HEK293T (cell line): ENCODE measurements at regions not wholly inside any gene's neighbourhood (a gene's known extent, or its start where the extent isn't known, plus 50 kb on each side); places are given as distances from the start of the nearest gene placed in this dataset.

ENCODE experiments used
- CTCF ChIA-PET: fragments of 350-600 bp; formaldehyde crosslinking; extraction: SDS; loops from one replicate; lab custom pipeline; 2021; ENCODE audit warnings: antibody characterized with exemption, inconsistent platforms; lab: Yijun Ruan, JAX
- POLR2A ChIA-PET: fragments of 350-600 bp; formaldehyde crosslinking; extraction: SDS; loops from one replicate; lab custom pipeline; 2020; ENCODE audit warnings: antibody characterized with exemption, inconsistent platforms; lab: Yijun Ruan, JAX
- DNase-seq: peaks from one replicate; pipeline ENCODE4 v3.0.0; 2012; ENCODE audit warnings: mixed read lengths; ENCODE audit errors: extremely low spot score
- ARNT ChIP-seq: fragments of 450-650 bp; IDR thresholded peaks from 2 replicates; pipeline ENCODE4 v1.6.1; 2017; ENCODE audit warnings: mild to moderate bottlenecking
- BHLHE40 ChIP-seq: fragments of 450-650 bp; IDR thresholded peaks from 2 replicates; pipeline ENCODE4 v1.6.1; 2016; ENCODE audit warnings: mild to moderate bottlenecking, moderate library complexity, borderline replicate concordance
- CTBP1 ChIP-seq: fragments of 450-650 bp; IDR thresholded peaks from 2 replicates; pipeline ENCODE4 v1.6.1; 2016; ENCODE audit warnings: borderline replicate concordance
- ELF4 ChIP-seq: fragments of 450-650 bp; IDR thresholded peaks from 2 replicates; pipeline ENCODE4 v1.6.1; 2017; ENCODE audit warnings: antibody characterized with exemption
- FOXA1 ChIP-seq: fragments of 450-650 bp; IDR thresholded peaks from 2 replicates; pipeline ENCODE4 v1.6.1; 2016; ENCODE audit warnings: mild to moderate bottlenecking
- FOXK2 ChIP-seq: fragments of 450-650 bp; IDR thresholded peaks from 2 replicates; pipeline ENCODE4 v1.6.1; 2016; ENCODE audit warnings: mild to moderate bottlenecking
- FOXM1 ChIP-seq: fragments of 450-650 bp; IDR thresholded peaks from 2 replicates; pipeline ENCODE4 v1.6.1; 2017; ENCODE audit warnings: mild to moderate bottlenecking, borderline replicate concordance
- HDGF ChIP-seq: fragments of 450-650 bp; IDR thresholded peaks from 2 replicates; pipeline ENCODE4 v1.6.1; 2017; ENCODE audit warnings: antibody characterized with exemption, borderline replicate concordance
- L3MBTL2 ChIP-seq: fragments of 450-650 bp; conservative IDR thresholded peaks from 2 replicates; pipeline ENCODE4 v1.6.1; 2016; ENCODE audit warnings: mild to moderate bottlenecking
- LEF1 ChIP-seq: fragments of 450-650 bp; IDR thresholded peaks from 2 replicates; pipeline ENCODE4 v1.6.1; 2017; ENCODE audit warnings: mild to moderate bottlenecking, borderline replicate concordance
- NFRKB ChIP-seq: fragments of 450-650 bp; IDR thresholded peaks from 2 replicates; pipeline ENCODE4 v1.6.1; 2016; ENCODE audit warnings: mild to moderate bottlenecking, moderate library complexity
- PKNOX1 ChIP-seq: fragments of 450-650 bp; IDR thresholded peaks from 2 replicates; pipeline ENCODE4 v1.6.1; 2016
- SP1 ChIP-seq: fragments of 450-650 bp; IDR thresholded peaks from 2 replicates; pipeline ENCODE4 v1.6.1; 2017
- SUZ12 ChIP-seq: fragments of 450-650 bp; IDR thresholded peaks from 2 replicates; pipeline ENCODE4 v1.6.1; 2016; ENCODE audit warnings: mild to moderate bottlenecking
- TARDBP ChIP-seq: fragments of 450-650 bp; IDR thresholded peaks from 2 replicates; pipeline ENCODE4 v1.6.1; 2016
- ZNF384 ChIP-seq: fragments of 450-650 bp; IDR thresholded peaks from 2 replicates; pipeline ENCODE4 v1.6.1; 2016

GRCh38 chr2:230657906-230658305, 54.7 kb upstream of the CAB39 start:
- ChIA-PET POLR2A (no interaction called here), CTCF (no interaction called here)
- DNase-seq, result no peak
- TF ChIP-seq L3MBTL2 (no peak), LEF1 (no peak), NFRKB (no peak), PKNOX1 (no peak), FOXM1 (no peak), ZNF384 (no peak), ARNT (no peak), BHLHE40 (no peak), FOXA1 (no peak), TARDBP (no peak), ELF4 (no peak)

DNA sequence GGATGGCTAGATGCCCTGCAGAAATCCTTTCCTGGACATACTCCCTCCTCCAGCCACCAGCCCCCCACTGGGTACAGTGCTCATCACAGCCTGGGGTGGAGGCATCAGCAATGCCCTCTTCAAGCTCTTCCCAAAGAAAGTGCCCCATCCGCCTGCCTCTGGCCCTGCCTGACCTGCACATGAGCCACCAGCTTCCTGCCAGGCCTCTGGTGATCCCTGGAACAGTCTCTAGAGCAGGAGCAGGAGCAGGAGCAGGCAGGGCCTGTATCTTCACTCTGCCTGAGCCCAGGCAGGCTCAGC, 54.1 kb upstream of the CAB39 start:
- POLR2A ChIA-PET, result no interaction called here
- DNase-seq, result no peak
- CTCF ChIA-PET, result no interaction called here
- no peak for TF ChIP-seq L3MBTL2
- TF ChIP-seq NFRKB, result no peak
- no peak for TF ChIP-seq ELF4
- TF ChIP-seq LEF1, result no peak
- no peak for TF ChIP-seq FOXA1
- no peak for TF ChIP-seq FOXK2
- TF ChIP-seq CTBP1, result no peak
- TF ChIP-seq SUZ12, result no peak
- TF ChIP-seq PKNOX1, result no peak
- no peak for TF ChIP-seq ZNF384
- no peak for TF ChIP-seq TARDBP
- TF ChIP-seq SP1, result no peak
- no peak for TF ChIP-seq ARNT

GRCh38 chr2:230658877-230659652, 53.6 kb upstream of the CAB39 start:
- TF ChIP-seq ZNF384 (no peak), LEF1 (no peak), ARNT (no peak), L3MBTL2 (no peak), NFRKB (no peak), SUZ12 (no peak), ELF4 (no peak), FOXA1 (no peak), FOXM1 (no peak), PKNOX1 (no peak), HDGF (no peak), SP1 (no peak), BHLHE40 (no peak), TARDBP (no peak), FOXK2 (no peak)
- DNase-seq, result no peak
- POLR2A ChIA-PET, result no interaction called here
- CTCF ChIA-PET, result no interaction called here

- ChIA-PET CTCF (no interaction called here), POLR2A (no interaction called here)
- no peak for DNase-seq
- TF ChIP-seq SUZ12, result no peak
- TF ChIP-seq FOXM1, result no peak
- TF ChIP-seq ARNT, result no peak
- no peak for TF ChIP-seq NFRKB
- TF ChIP-seq LEF1, result no peak
- no peak for TF ChIP-seq ELF4
- no peak for TF ChIP-seq CTBP1
- TF ChIP-seq ZNF384, result no peak
- no peak for TF ChIP-seq L3MBTL2
- TF ChIP-seq TARDBP, result no peak
- TF ChIP-seq FOXK2, result no peak
- no peak for TF ChIP-seq PKNOX1
- no peak for TF ChIP-seq HDGF
- no peak for TF ChIP-seq BHLHE40
- no peak for TF ChIP-seq SP1
- TF ChIP-seq FOXA1, result no peak
Measured at GRCh38 chr2:230660294-230661060, 52.2 kb upstream of the CAB39 start.

- POLR2A ChIA-PET, result no interaction called here
- CTCF ChIA-PET, result no interaction called here
- DNase-seq, result no peak
- TF ChIP-seq CTBP1, result no peak
- no peak for TF ChIP-seq L3MBTL2
- no peak for TF ChIP-seq FOXA1
- TF ChIP-seq NFRKB, result no peak
- TF ChIP-seq LEF1, result no peak
- no peak for TF ChIP-seq ZNF384
- TF ChIP-seq HDGF, result no peak
- no peak for TF ChIP-seq BHLHE40
- TF ChIP-seq FOXM1, result no peak
- TF ChIP-seq PKNOX1, result no peak
- no peak for TF ChIP-seq ELF4
- TF ChIP-seq ARNT, result no peak
- TF ChIP-seq SUZ12, result no peak
- TF ChIP-seq FOXK2, result no peak
- TF ChIP-seq TARDBP, result no peak
- TF ChIP-seq SP1, result no peak
Measured at GRCh38 chr2:230661072-230661957, 51.3 kb upstream of the CAB39 start.
